A673 (cell line): ENCODE measurements at regions not wholly inside any gene's neighbourhood (a gene's known extent, or its start where the extent isn't known, plus 50 kb on each side); places are given as distances from the start of the nearest gene placed in this dataset.

Experiments used
- BruUV-seq: library from RNA; stranded (reverse); fragments of 400-500 nt; replicated peaks from 2 replicates; lab custom pipeline; 2021; lab: Mats Ljungman, UMichigan
- CTCF ChIA-PET: fragments of 300-600 bp; sonication (Branson Sonifier 250); formaldehyde crosslinking; loops from one replicate; lab custom pipeline; 2022; ENCODE audit warnings: antibody characterized with exemption; lab: Charles Lee
- POLR2A ChIA-PET: fragments of 300-600 bp; sonication (Branson Sonifier 250); formaldehyde crosslinking; loops from one replicate; lab custom pipeline; 2022; ENCODE audit warnings: antibody characterized with exemption; ENCODE audit not compliant: low non-redundant PET; lab: Charles Lee
- DNase-seq: peaks from one replicate; pipeline ENCODE4 v3.0.0-alpha.2; 2015; ENCODE audit warnings: low spot score
- H3K27ac ChIP-seq: fragments of 200-600 bp; sonication (generic); 2 replicates; pipeline ENCODE4 v1.5.1; 2016; ENCODE audit warnings: mixed run types, low read depth, mild to moderate bottlenecking, mixed read lengths, antibody characterized with exemption, low read length; ENCODE audit not compliant: poor library complexity, severe bottlenecking
- H3K27me3 ChIP-seq: fragments of 200-600 bp; sonication (generic); replicated peaks from 2 replicates; pipeline ENCODE4 v1.6.1; 2017; ENCODE audit warnings: mixed run types, low read depth, mild to moderate bottlenecking, mixed read lengths, antibody characterized with exemption, low read length; ENCODE audit not compliant: insufficient read depth, poor library complexity
- H3K36me3 ChIP-seq: fragments of 200-600 bp; sonication (generic); 2 replicates; pipeline ENCODE4 v1.6.1; 2016; ENCODE audit warnings: mixed run types, mild to moderate bottlenecking, mixed read lengths, antibody characterized with exemption, low read length; ENCODE audit not compliant: insufficient read depth, poor library complexity, severe bottlenecking
- H3K4me1 ChIP-seq: fragments of 200-600 bp; sonication (generic); 2 replicates; pipeline ENCODE4 v1.6.1; 2017; ENCODE audit warnings: mixed run types, mild to moderate bottlenecking, mixed read lengths, antibody characterized with exemption, low read length; ENCODE audit not compliant: insufficient read depth, poor library complexity, severe bottlenecking
- H3K4me3 ChIP-seq: fragments of 200-600 bp; sonication (generic); 2 replicates; pipeline ENCODE4 v1.5.1; 2016; ENCODE audit warnings: low read depth, mixed run types, mild to moderate bottlenecking, mixed read lengths, low read length; ENCODE audit not compliant: poor library complexity, severe bottlenecking
- H3K9me3 ChIP-seq: fragments of 200-600 bp; sonication (generic); 2 replicates; pipeline ENCODE4 v1.6.1; 2016; ENCODE audit warnings: mixed run types, low read depth, mild to moderate bottlenecking, mixed read lengths, antibody characterized with exemption, low read length; ENCODE audit not compliant: poor library complexity, severe bottlenecking
- EZH2 ChIP-seq: fragments of 200-600 bp; sonication (generic); IDR thresholded peaks from 2 replicates; pipeline ENCODE4 v1.6.1; 2017; ENCODE audit warnings: borderline replicate concordance, low read depth, mild to moderate bottlenecking, mixed read lengths, antibody characterized with exemption, low read length; ENCODE audit not compliant: poor library complexity, severe bottlenecking
- intact Hi-C: fragments of 100-400 bp; cut with micrococcal nuclease; formaldehyde crosslinking; loops from one replicate; pipeline ENCODE4 v1.10.0; 2022; ENCODE audit not compliant: unreplicated experiment
- TF ChIP-seq, protein P1 (sequence below): fragments of 300-800, 200-600 bp; sonication (generic); conservative IDR thresholded peaks from 2 replicates; pipeline ENCODE4 v1.5.1; 2017; ENCODE audit warnings: low read depth, mild to moderate bottlenecking, antibody characterized with exemption, low read length, moderate library complexity, mixed read lengths

DNA sequence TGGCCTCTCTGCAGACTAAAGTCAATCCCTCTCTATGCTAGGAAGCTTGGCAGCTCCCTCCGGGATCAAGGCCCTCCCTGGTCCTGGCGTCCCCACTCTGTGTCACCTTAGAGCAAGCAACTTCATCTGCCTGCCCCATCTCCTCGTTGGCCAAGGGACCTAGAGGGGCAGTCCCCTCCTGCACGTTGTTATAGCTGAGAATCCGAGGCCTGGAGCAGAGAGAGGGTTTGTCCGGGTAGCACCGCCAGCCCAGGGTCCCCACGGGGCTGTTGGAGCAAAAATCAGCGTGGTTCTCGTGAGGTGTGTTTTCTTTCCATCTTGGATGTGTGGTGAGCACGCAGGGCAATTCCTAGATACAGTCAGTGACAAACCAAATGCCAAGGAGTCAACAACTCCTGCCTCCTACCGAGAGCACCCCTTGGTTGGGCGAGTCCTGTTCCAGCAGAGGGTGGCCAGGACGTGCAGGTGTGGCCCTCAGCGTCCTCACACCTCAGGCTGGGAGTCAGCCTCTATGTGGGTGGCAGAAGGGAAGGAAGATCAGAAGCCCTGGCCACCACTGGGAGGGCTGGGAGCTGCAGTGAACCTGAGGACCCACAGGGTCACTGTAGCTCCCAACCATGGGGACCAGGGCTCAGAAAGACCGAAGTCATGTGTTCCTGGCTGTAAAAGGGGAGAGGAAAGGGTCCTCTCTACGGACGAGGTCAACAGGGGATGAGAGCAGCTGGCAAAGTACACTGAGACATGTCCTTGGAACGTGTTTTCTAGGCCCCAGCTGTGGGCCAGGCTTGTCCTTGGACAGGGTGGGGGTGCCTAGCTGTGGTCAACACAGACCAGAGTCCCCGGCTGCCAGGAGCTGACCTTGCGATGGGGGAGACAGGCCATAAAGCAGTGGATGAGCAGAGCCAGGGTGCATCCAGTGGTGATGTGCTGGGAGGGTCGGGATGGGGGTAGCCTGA lies 85.6 kb upstream of the CIBAR2 start:
- no TSS peak for BruUV-seq
- Histone ChIP-seq H3K4me1 (no peaks in the 10 kb centered on the region), H3K36me3 (no peaks in the 10 kb centered on the region), H3K4me3 (no peak overlapping the region), H3K27ac (no peak overlapping the region), H3K27me3 (no peaks in the 10 kb centered on the region), H3K9me3 (no peaks in the 10 kb centered on the region)
- intact Hi-C loops, result no loop called here
- CTCF ChIA-PET, result no interaction called here
- POLR2A ChIA-PET, result no interaction called here
- TF ChIP-seq EZH2, result no peak
- TF ChIP-seq, protein P1, sequence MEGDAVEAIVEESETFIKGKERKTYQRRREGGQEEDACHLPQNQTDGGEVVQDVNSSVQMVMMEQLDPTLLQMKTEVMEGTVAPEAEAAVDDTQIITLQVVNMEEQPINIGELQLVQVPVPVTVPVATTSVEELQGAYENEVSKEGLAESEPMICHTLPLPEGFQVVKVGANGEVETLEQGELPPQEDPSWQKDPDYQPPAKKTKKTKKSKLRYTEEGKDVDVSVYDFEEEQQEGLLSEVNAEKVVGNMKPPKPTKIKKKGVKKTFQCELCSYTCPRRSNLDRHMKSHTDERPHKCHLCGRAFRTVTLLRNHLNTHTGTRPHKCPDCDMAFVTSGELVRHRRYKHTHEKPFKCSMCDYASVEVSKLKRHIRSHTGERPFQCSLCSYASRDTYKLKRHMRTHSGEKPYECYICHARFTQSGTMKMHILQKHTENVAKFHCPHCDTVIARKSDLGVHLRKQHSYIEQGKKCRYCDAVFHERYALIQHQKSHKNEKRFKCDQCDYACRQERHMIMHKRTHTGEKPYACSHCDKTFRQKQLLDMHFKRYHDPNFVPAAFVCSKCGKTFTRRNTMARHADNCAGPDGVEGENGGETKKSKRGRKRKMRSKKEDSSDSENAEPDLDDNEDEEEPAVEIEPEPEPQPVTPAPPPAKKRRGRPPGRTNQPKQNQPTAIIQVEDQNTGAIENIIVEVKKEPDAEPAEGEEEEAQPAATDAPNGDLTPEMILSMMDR, result no peak
- no peak for DNase-seq

DNA sequence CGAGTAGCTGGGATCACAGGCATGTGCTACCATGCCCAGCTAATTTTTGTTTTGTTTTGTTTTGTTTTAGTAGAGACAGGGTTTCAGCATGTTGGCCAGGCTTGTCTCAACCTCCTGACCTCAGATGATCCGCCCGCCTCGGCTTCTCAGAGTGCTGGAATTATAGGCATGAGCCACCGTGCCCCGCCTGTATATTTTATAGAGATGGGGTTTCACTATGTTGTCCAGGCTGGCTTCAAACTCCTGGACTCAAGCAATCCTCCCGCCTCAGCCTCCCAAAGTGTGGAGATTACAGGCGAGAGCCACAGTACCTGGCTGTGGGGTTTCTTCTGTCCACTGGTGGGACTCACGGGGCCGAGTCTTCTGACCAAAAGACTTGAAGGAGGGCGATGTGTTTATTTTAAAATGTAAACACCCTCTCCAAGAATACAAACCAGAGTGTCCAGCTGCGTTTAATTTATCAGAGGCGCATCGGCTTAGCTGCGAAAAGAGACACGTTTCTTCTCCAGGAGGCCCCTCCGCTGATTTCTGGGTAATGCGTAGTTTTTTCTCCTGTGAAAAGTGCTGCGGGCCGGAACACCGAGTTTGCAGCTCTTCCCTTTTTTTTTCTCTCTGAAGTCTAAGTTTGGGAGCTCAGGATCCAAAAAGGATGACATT lies 86.9 kb upstream of the CIBAR2 start:
- H3K27ac ChIP-seq, result no peak overlapping the region
- intact Hi-C loops, result no loop called here
- H3K36me3 ChIP-seq, result no peaks in the 10 kb centered on the region
- H3K4me1 ChIP-seq, result no peaks in the 10 kb centered on the region
- no peaks in the 10 kb centered on the region for H3K9me3 ChIP-seq
- no peak for DNase-seq
- ChIA-PET CTCF (no interaction called here), POLR2A (no interaction called here)
- H3K27me3 ChIP-seq, result no peaks in the 10 kb centered on the region
- TF ChIP-seq EZH2, result no peak
- TF ChIP-seq, protein P1, result no peak
- BruUV-seq, result no TSS peak
- no peak overlapping the region for H3K4me3 ChIP-seq

DNA sequence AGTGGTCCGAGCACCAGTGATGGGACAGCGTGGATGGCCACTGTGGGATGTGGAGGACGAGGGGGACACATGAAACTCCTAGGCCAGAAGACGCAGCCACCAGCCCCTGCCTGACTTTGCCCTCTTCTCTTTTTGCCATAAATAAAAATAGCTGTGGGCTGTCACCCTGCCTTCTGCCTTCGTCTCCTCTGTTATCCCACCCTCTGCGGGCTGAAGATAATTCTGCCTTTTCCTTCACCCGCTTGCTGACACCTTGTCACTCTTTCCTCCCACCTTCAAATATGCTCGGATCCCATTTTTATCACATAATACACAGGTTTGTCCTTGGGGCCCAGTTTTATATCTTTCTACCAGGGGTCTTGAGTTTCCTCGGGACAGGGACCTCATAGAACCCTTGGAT lies 87.6 kb upstream of the CIBAR2 start:
- ChIA-PET CTCF (no interaction called here), POLR2A (no interaction called here)
- BruUV-seq, result no TSS peak
- no peaks in the 10 kb centered on the region for H3K36me3 ChIP-seq
- no peak overlapping the region for H3K4me3 ChIP-seq
- no peak for DNase-seq
- no peaks in the 10 kb centered on the region for H3K9me3 ChIP-seq
- no peak overlapping the region for H3K27ac ChIP-seq
- H3K27me3 ChIP-seq, result no peaks in the 10 kb centered on the region
- intact Hi-C loops, result no loop called here
- no peak for TF ChIP-seq EZH2
- TF ChIP-seq, protein P1, result no peak
- no peaks in the 10 kb centered on the region for H3K4me1 ChIP-seq
